ENCODE measurements at regions not wholly inside any gene's neighbourhood (a gene's known extent, or its start where the extent isn't known, plus 50 kb on each side); places are given as distances from the start of the nearest gene placed in this dataset.
A peak's percentile ranks its signal among the peaks of the same experiment; 100 is the strongest.

DNA sequence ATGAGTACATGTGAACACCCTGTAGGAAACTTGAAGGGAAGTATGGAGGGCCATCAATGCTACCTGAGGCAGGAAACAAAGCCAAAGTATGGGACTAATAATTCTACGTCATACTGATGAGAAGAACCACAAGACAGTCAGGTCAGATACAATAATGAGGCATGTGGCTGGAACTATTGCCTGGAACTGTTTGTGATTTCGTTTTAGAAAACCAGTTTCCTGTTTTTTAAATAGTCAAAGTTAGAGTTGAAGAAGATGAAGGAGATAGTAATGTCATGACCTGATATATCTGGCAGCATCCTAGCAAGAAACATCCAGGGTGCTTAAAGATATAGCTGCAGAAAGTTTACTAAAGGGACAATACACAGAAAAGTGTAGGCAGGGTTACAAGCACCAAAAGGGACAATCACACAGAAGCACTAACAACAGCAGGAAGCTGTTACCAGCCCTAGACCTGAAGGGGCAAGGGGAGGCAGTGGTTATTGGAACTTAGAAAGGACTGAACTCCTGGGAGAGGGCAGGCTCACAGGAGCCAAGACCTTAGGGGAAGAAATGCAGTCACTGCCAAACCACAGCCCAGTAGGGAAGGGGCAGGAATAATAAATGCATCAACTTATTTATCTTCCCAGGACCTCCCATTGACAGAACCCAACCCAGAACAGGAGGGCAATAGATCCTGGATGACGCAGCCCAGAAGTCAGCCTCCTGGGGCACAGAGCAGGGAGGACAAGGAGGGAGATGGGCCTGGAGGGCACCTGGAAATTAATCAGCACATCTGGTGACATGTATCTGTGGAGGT lies 302.1 kb upstream of the STT3B start:
- intact Hi-C loops (cut with micrococcal nuclease): no loop called here
- ATAC-seq (ENCODE audit: low read depth) (no peak), DNase-seq (no peak)
- POLR2A ChIA-PET: no interaction called here
- H3K4me3 Mint-ChIP-seq: no peak overlapping the region
- TF ChIP-seq, protein P1, sequence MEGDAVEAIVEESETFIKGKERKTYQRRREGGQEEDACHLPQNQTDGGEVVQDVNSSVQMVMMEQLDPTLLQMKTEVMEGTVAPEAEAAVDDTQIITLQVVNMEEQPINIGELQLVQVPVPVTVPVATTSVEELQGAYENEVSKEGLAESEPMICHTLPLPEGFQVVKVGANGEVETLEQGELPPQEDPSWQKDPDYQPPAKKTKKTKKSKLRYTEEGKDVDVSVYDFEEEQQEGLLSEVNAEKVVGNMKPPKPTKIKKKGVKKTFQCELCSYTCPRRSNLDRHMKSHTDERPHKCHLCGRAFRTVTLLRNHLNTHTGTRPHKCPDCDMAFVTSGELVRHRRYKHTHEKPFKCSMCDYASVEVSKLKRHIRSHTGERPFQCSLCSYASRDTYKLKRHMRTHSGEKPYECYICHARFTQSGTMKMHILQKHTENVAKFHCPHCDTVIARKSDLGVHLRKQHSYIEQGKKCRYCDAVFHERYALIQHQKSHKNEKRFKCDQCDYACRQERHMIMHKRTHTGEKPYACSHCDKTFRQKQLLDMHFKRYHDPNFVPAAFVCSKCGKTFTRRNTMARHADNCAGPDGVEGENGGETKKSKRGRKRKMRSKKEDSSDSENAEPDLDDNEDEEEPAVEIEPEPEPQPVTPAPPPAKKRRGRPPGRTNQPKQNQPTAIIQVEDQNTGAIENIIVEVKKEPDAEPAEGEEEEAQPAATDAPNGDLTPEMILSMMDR (IDR thresholded peaks at IDR 0.05): no peak
- CTCF ChIA-PET: no interaction called here
- peak overlapping the region; percentile 8 for H3K27ac Mint-ChIP-seq
- H3K9me3 Mint-ChIP-seq: peaks cover 4% of the 10 kb centered on the region
- H3K36me3 Mint-ChIP-seq (ENCODE audit: low read depth): no peaks in the 10 kb centered on the region
- H3K27me3 Mint-ChIP-seq: peaks cover 5% of the 10 kb centered on the region
- peaks cover 66% of the 10 kb centered on the region for H3K4me1 Mint-ChIP-seq

DNA sequence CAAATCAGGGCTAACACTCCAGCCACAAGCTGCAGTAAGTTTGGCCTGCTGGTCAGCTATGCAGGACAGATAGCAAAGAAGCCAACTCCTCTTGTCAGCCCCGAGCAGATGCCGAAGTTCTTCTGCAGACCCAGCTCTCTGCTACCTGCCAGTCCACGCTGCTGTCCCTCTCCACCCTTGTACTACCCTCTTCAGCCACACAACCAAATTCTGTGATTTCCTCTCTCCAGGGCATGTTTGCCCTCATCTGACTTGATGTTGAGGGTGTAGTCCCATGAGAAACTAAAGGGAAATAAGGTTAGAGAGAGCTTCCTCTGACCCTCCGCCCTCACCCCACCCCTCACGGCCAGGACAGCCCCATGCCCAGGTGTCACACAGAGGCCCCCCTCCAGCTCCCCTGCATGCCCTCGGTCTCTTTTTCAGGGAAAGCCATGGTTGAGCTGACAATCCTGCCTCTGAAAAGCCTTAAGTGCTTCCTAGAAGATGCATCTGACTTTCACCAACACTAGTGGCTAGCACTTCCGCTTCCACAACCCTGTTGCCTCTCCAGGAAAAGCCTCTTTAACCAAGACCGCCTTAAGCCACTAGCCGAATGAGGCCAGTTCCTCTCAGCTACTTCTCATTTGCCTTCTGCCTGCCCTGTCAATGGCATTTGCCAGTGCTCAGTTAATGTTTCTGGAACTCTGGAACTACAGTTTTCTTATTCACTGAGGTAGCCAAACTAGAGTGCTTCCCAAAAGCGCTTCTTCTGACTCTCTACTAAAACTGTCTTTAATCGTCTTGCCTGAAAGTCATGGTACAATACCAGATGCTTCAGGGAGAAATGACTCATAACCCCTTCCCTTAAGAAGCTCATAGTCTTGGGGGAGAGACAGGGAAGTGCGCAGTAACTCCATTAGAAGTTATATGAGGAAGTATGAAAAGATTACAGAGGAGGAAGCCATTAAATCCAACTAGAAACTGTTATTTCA lies 300.4 kb upstream of the STT3B start:
- CTCF ChIA-PET: interaction anchor here (1.0 kb wide), 1 partner anchor 13 kb away, joined by 3 read pairs; no protein-coding TSS in a partner anchor
- DNase-seq: no peak

DNA sequence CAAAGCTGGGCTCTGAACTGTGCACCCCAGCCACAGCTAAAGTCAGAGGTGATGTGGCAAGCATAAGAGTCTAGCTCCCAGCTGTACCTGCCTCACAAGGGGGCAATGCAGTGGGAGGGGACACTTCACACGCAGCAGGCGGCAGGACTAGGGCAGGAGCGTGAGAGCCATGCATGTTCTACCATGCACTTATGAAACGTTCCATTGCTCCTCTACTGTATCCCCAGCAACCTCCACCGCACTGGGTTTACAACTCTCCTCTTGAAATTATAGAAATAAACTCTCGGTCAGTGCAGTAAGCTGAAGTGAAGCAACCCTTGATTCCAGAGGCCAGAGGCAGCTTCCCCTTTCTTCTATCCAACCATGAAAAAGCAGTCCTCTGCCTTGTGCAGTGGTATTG lies 298.6 kb upstream of the STT3B start:
- no peak for DNase-seq
- no peak overlapping the region for H3K4me3 Mint-ChIP-seq
- CTCF ChIA-PET: no interaction called here
- TF ChIP-seq, protein P1 (IDR thresholded peaks at IDR 0.05): no peak
- peaks cover 20% of the 10 kb centered on the region for H3K27me3 Mint-ChIP-seq
- no peak overlapping the region for H3K27ac Mint-ChIP-seq
- POLR2A ChIA-PET: no interaction called here
- H3K36me3 Mint-ChIP-seq (ENCODE audit: low read depth): no peaks in the 10 kb centered on the region
- H3K9me3 Mint-ChIP-seq: peaks cover under 1% of the 10 kb centered on the region
- ATAC-seq (ENCODE audit: low read depth): no peak
- H3K4me1 Mint-ChIP-seq: peaks cover 35% of the 10 kb centered on the region
- intact Hi-C loops (cut with micrococcal nuclease): no loop called here

More for the DNA sequence above, 300.4 kb upstream of the STT3B start:
- Mint-ChIP-seq H3K9me3 (peaks cover 4% of the 10 kb centered on the region), H3K27ac (no peak overlapping the region), H3K4me3 (peak overlapping the region; percentile 36), H3K27me3 (peaks cover 15% of the 10 kb centered on the region), H3K4me1 (peaks cover 49% of the 10 kb centered on the region), H3K36me3 (ENCODE audit: low read depth) (no peaks in the 10 kb centered on the region)
- intact Hi-C loops (cut with micrococcal nuclease): no loop called here
- no peak for ATAC-seq (ENCODE audit: low read depth)
- TF ChIP-seq, protein P1 (IDR thresholded peaks at IDR 0.05): no peak
- POLR2A ChIA-PET: no interaction called here

DNA sequence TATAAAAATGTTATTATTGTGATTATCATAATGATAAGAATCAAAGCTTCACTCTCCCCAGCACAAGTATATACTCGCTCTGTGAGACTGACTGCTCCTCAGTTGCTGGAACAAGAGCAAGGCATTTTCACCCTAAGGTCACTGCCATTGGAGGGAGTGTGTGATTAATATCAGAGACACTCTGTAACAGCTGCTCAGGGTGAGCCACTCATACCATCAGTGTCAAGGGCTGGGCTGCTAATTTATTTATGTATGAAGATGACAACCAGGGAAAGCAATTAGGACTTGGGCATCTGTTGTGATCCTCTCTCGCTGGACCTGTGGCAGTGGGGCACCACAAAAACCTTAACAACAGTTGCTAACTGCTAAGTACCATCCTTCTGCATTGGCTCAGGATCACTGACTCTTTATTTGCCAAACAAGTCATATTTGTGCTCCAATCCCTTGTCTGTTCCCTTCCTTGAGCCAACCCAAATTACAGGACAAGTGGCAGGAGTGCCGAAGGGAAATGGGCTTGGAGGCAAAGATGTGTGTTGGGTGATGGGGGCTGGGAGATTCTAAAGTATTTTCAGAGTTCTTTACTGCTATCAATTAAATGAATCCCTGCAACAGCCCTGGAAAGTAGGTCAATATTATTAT lies 297.5 kb upstream of the STT3B start:
- intact Hi-C loops (cut with micrococcal nuclease): no loop called here
- POLR2A ChIA-PET: no interaction called here
- TF ChIP-seq, protein P1 (IDR thresholded peaks at IDR 0.05): no peak
- H3K27ac Mint-ChIP-seq: no peak overlapping the region
- H3K27me3 Mint-ChIP-seq: peaks cover 20% of the 10 kb centered on the region
- ATAC-seq (ENCODE audit: low read depth): no peak
- no peaks in the 10 kb centered on the region for H3K9me3 Mint-ChIP-seq
- H3K36me3 Mint-ChIP-seq (ENCODE audit: low read depth): no peaks in the 10 kb centered on the region
- no peak overlapping the region for H3K4me3 Mint-ChIP-seq
- DNase-seq: no peak
- CTCF ChIA-PET: no interaction called here
- H3K4me1 Mint-ChIP-seq: peaks cover 27% of the 10 kb centered on the region

All from activated B cell treated with CpG ODN at 0.5 μM for 24 hours (primary cell).